ENCODE measurements at regions not wholly inside any gene's neighbourhood (a gene's known extent, or its start where the extent isn't known, plus 50 kb on each side); places are given as distances from the start of the nearest gene placed in this dataset.

DNA sequence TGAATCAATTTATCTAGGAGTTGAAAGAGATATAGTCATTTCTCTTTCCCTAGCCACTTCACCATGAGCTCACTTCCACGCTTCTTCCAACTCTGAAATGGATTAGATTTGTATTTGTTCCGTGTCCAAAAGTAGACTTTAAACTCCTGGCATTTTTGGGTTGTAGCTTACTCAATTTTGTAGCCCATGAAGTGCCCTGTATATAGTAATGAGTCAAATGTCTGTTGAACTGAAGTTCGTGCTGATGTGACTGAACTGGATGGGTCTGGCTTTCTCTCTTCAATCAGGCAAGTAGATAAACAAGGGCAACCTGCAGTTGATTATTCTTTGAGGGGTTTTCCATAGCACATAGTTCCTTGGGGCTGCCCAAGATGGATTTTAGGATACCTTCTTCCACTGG is 450.6 kb downstream of the SH2D1A start:
- H3K9me3 ChIP-seq (ENCODE audit: insufficient read depth, low read depth, low read length): no peaks in the 10 kb centered on the region
- no peak overlapping the region for H3K23ac ChIP-seq (ENCODE audit: low read length)
- H4K8ac ChIP-seq (ENCODE audit: low read depth, low read length): no peak overlapping the region
- H3K27me3 ChIP-seq (ENCODE audit: insufficient read depth, low read length): no peaks in the 10 kb centered on the region
- H3K36me3 ChIP-seq (ENCODE audit: control insufficient read depth in 1 of 2, insufficient read depth in 2 of 2, low read length in 2 of 2): no peaks in the 10 kb centered on the region
- no peaks in the 10 kb centered on the region for H3K79me2 ChIP-seq (ENCODE audit: control insufficient read depth, insufficient read depth, low read length, poor library complexity)
- no peak overlapping the region for H2BK120ac ChIP-seq (ENCODE audit: insufficient read depth, low read length, poor library complexity)
- no peak overlapping the region for H3K4me3 ChIP-seq (ENCODE audit: low read depth, low read length)
- H3K4me1 ChIP-seq (ENCODE audit: control insufficient read depth in 1 of 2, insufficient read depth in 2 of 2, low read length in 2 of 2): no peaks in the 10 kb centered on the region
- no peak overlapping the region for H3K4me2 ChIP-seq (ENCODE audit: low read length)
- H2BK12ac ChIP-seq (ENCODE audit: low read length): no peak overlapping the region
- H3K4ac ChIP-seq (ENCODE audit: low read depth, low read length): no peak overlapping the region
- H3K14ac ChIP-seq (ENCODE audit: low read length): no peak overlapping the region
- no peak overlapping the region for H4K91ac ChIP-seq (ENCODE audit: low read depth, low read length)
- H3K27ac ChIP-seq (ENCODE audit: low read depth, low read length): no peak overlapping the region
- H2AK5ac ChIP-seq (ENCODE audit: low read length): no peak overlapping the region
- no peak overlapping the region for H3K18ac ChIP-seq (ENCODE audit: low read length)
- no peak overlapping the region for H4K12ac ChIP-seq (ENCODE audit: low read depth, low read length)
- H2AFZ ChIP-seq (ENCODE audit: insufficient read depth, low read length, poor library complexity): no peak overlapping the region
- WGBS (ENCODE audit: extremely low coverage, insufficient coverage, insufficient read length): no CpG with 5 or more reads among the region's 3 CpGs
- no peak overlapping the region for H3K9ac ChIP-seq (ENCODE audit: low read length)
- DNase-seq: no peak
- H3K79me1 ChIP-seq (ENCODE audit: low read length): no peaks in the 10 kb centered on the region
- H2BK5ac ChIP-seq (ENCODE audit: low read depth, low read length, poor library complexity): no peak overlapping the region

DNA sequence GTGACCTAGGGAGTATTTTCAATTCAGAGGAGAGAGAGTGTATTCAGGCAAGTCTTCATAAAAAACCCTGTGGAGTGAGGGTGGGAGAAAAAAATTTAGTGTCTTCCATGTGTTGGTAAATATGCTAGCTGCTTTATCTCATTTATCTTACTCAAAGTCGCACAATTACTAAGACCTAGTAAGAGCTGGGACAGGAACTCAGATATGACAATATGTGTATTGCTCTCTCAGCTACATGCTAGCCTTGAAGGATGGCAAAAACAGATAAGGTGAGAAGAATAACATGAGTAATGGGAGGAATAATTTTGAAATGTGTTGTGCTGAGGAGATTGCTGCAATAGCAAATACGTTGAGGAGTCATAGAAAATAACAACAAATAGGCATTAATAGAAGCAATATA is 458.6 kb downstream of the SH2D1A start:
- no peak overlapping the region for H3K18ac ChIP-seq (ENCODE audit: low read length)
- H3K27me3 ChIP-seq (ENCODE audit: insufficient read depth, low read length): no peaks in the 10 kb centered on the region
- H2BK120ac ChIP-seq (ENCODE audit: insufficient read depth, low read length, poor library complexity): no peak overlapping the region
- no peaks in the 10 kb centered on the region for H3K9me3 ChIP-seq (ENCODE audit: insufficient read depth, low read depth, low read length)
- no peak overlapping the region for H3K4me3 ChIP-seq (ENCODE audit: low read depth, low read length)
- no peak overlapping the region for H3K4ac ChIP-seq (ENCODE audit: low read depth, low read length)
- H2AFZ ChIP-seq (ENCODE audit: insufficient read depth, low read length, poor library complexity): no peak overlapping the region
- no peak for DNase-seq
- no peak overlapping the region for H4K12ac ChIP-seq (ENCODE audit: low read depth, low read length)
- no peak overlapping the region for H2BK12ac ChIP-seq (ENCODE audit: low read length)
- no peaks in the 10 kb centered on the region for H3K79me2 ChIP-seq (ENCODE audit: control insufficient read depth, insufficient read depth, low read length, poor library complexity)
- H4K8ac ChIP-seq (ENCODE audit: low read depth, low read length): no peak overlapping the region
- no peak overlapping the region for H2BK5ac ChIP-seq (ENCODE audit: low read depth, low read length, poor library complexity)
- no peak overlapping the region for H3K9ac ChIP-seq (ENCODE audit: low read length)
- H3K14ac ChIP-seq (ENCODE audit: low read length): no peak overlapping the region
- H3K36me3 ChIP-seq (ENCODE audit: control insufficient read depth in 1 of 2, insufficient read depth in 2 of 2, low read length in 2 of 2): no peaks in the 10 kb centered on the region
- no peak overlapping the region for H2AK5ac ChIP-seq (ENCODE audit: low read length)
- no peak overlapping the region for H3K23ac ChIP-seq (ENCODE audit: low read length)
- H3K4me2 ChIP-seq (ENCODE audit: low read length): no peak overlapping the region
- WGBS (ENCODE audit: extremely low coverage, insufficient coverage, insufficient read length): no CpG with 5 or more reads among the region's 2 CpGs
- no peaks in the 10 kb centered on the region for H3K4me1 ChIP-seq (ENCODE audit: control insufficient read depth in 1 of 2, insufficient read depth in 2 of 2, low read length in 2 of 2)
- H4K91ac ChIP-seq (ENCODE audit: low read depth, low read length): no peak overlapping the region
- H3K27ac ChIP-seq (ENCODE audit: low read depth, low read length): no peak overlapping the region
- no peaks in the 10 kb centered on the region for H3K79me1 ChIP-seq (ENCODE audit: low read length)

DNA sequence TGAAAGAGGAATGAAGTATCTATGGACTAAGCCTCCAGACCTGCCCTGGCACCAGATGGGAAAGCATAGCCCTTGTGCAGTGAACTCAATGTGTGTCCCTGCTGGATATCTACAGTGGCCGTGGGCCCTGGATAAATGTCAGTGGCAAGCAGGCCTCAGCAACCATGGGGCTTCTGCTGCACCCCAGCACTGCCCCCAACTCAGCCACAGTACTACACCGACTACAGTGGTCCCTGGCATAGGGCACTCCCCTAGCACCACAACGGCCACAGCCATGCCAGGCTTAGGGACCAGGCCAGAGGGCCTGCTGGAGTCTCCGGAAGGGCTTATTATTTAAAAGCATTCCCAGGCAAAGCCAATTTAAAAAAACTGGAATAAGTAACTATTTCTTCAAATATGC is 459.1 kb downstream of the SH2D1A start:
- H3K23ac ChIP-seq (ENCODE audit: low read length): no peak overlapping the region
- H4K12ac ChIP-seq (ENCODE audit: low read depth, low read length): no peak overlapping the region
- H2BK12ac ChIP-seq (ENCODE audit: low read length): no peak overlapping the region
- no peak overlapping the region for H2BK5ac ChIP-seq (ENCODE audit: low read depth, low read length, poor library complexity)
- no peak overlapping the region for H3K27ac ChIP-seq (ENCODE audit: low read depth, low read length)
- no peaks in the 10 kb centered on the region for H3K79me1 ChIP-seq (ENCODE audit: low read length)
- H4K8ac ChIP-seq (ENCODE audit: low read depth, low read length): no peak overlapping the region
- H3K27me3 ChIP-seq (ENCODE audit: insufficient read depth, low read length): no peaks in the 10 kb centered on the region
- no peaks in the 10 kb centered on the region for H3K4me1 ChIP-seq (ENCODE audit: control insufficient read depth in 1 of 2, insufficient read depth in 2 of 2, low read length in 2 of 2)
- no peak overlapping the region for H3K18ac ChIP-seq (ENCODE audit: low read length)
- no peak overlapping the region for H3K9ac ChIP-seq (ENCODE audit: low read length)
- H2AFZ ChIP-seq (ENCODE audit: insufficient read depth, low read length, poor library complexity): no peak overlapping the region
- no peak overlapping the region for H3K14ac ChIP-seq (ENCODE audit: low read length)
- H3K4me2 ChIP-seq (ENCODE audit: low read length): no peak overlapping the region
- no peaks in the 10 kb centered on the region for H3K36me3 ChIP-seq (ENCODE audit: control insufficient read depth in 1 of 2, insufficient read depth in 2 of 2, low read length in 2 of 2)
- H2BK120ac ChIP-seq (ENCODE audit: insufficient read depth, low read length, poor library complexity): no peak overlapping the region
- no peaks in the 10 kb centered on the region for H3K9me3 ChIP-seq (ENCODE audit: insufficient read depth, low read depth, low read length)
- WGBS (ENCODE audit: extremely low coverage, insufficient coverage, insufficient read length): no CpG with 5 or more reads among the region's 4 CpGs
- H3K79me2 ChIP-seq (ENCODE audit: control insufficient read depth, insufficient read depth, low read length, poor library complexity): no peaks in the 10 kb centered on the region
- no peak for DNase-seq
- no peak overlapping the region for H4K91ac ChIP-seq (ENCODE audit: low read depth, low read length)
- H3K4me3 ChIP-seq (ENCODE audit: low read depth, low read length): no peak overlapping the region
- no peak overlapping the region for H2AK5ac ChIP-seq (ENCODE audit: low read length)
- no peak overlapping the region for H3K4ac ChIP-seq (ENCODE audit: low read depth, low read length)

DNA sequence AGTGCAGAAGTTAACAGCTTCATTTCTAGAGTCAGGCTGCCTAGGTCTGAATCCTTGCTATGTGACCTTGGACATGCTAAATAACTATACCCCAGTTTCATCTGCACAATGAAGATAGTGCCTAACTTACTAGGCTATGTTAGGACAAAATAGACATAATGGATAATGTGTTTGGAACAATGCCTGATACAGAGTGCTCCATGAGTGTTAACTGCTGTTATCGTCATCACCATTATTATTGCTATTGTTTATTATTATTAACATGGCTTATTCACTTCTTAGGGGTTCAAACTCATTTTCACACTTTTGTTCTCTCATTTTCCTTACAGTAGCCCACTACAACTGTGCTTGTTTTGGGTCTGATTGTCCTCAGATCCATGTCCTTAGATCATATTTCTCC is 467.7 kb downstream of the SH2D1A start:
- DNase-seq: no peak
- Histone ChIP-seq H3K18ac (ENCODE audit: low read length) (no peak overlapping the region), H3K14ac (ENCODE audit: low read length) (no peak overlapping the region), H3K79me2 (ENCODE audit: control insufficient read depth, insufficient read depth, low read length, poor library complexity) (no peaks in the 10 kb centered on the region), H3K79me1 (ENCODE audit: low read length) (no peaks in the 10 kb centered on the region), H2BK120ac (ENCODE audit: insufficient read depth, low read length, poor library complexity) (no peak overlapping the region), H3K4me2 (ENCODE audit: low read length) (no peak overlapping the region), H3K27ac (ENCODE audit: low read depth, low read length) (no peak overlapping the region), H3K36me3 (ENCODE audit: control insufficient read depth in 1 of 2, insufficient read depth in 2 of 2, low read length in 2 of 2) (no peaks in the 10 kb centered on the region), H2BK5ac (ENCODE audit: low read depth, low read length, poor library complexity) (no peak overlapping the region), H3K4me1 (ENCODE audit: control insufficient read depth in 1 of 2, insufficient read depth in 2 of 2, low read length in 2 of 2) (no peaks in the 10 kb centered on the region), H3K27me3 (ENCODE audit: insufficient read depth, low read length) (no peaks in the 10 kb centered on the region), H4K8ac (ENCODE audit: low read depth, low read length) (no peak overlapping the region), H2AK5ac (ENCODE audit: low read length) (no peak overlapping the region), H3K4me3 (ENCODE audit: low read depth, low read length) (no peak overlapping the region), H2AFZ (ENCODE audit: insufficient read depth, low read length, poor library complexity) (no peak overlapping the region), H3K4ac (ENCODE audit: low read depth, low read length) (no peak overlapping the region), H4K12ac (ENCODE audit: low read depth, low read length) (no peak overlapping the region), H2BK12ac (ENCODE audit: low read length) (no peak overlapping the region), H3K9me3 (ENCODE audit: insufficient read depth, low read depth, low read length) (no peaks in the 10 kb centered on the region), H3K9ac (ENCODE audit: low read length) (no peak overlapping the region), H4K91ac (ENCODE audit: low read depth, low read length) (no peak overlapping the region), H3K23ac (ENCODE audit: low read length) (no peak overlapping the region)
- WGBS (ENCODE audit: extremely low coverage, insufficient coverage, insufficient read length): no CpG with 5 or more reads among the region's 1 CpG

All from trophoblast cell (in vitro differentiated cells and primary cell).